ENCODE measurements at regions not wholly inside any gene's neighbourhood (a gene's known extent, or its start where the extent isn't known, plus 50 kb on each side); places are given as distances from the start of the nearest gene placed in this dataset.
"Not testable (repeated sequence)": the region's sequence is repeated elsewhere in the genome, so short reads cannot be mapped to it uniquely, and the experiment has no call there.

DNA sequence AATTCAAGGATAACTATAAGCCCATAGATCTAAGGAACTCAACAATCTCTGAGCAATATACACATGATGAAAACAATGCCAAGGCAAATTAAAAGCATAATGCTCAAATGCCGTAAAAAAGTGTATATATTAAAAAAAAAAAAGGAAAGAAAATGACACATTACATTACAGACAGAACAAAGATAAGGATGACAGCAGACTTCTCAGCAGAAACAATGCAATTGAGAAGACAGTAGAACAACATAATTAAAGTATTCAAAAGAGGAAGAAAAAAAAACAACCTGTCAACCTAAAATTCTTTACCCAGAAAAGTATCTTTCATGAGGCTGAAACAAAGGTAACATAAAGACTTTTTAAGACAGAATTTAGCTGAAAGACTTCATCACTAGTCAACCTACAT is 591.7 kb downstream of the ZNF608 start:
- DNase-seq = no peak

DNA sequence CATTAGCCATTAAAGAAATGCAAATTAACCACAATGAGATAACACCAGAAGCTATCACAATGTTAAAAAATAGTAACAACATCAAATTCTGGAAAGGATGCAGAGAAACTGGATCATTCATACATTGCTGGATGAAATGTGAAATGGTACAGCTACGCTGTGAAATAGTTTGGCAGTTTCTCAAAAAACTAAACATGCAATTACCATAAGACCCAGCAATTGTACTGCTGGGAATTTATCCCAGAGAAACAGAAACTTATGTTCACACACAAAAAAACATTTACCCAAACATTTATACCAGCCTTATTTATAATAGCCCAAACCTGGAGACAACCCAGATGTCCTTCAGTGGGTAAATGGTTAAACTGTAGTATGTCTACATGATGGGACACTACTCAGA is 592.9 kb downstream of the ZNF608 start:
- DNase-seq = no peak

GRCh38 chr5:124148574-124148973 is 597.9 kb downstream of the ZNF608 start:
- DNase-seq = no peak

DNA sequence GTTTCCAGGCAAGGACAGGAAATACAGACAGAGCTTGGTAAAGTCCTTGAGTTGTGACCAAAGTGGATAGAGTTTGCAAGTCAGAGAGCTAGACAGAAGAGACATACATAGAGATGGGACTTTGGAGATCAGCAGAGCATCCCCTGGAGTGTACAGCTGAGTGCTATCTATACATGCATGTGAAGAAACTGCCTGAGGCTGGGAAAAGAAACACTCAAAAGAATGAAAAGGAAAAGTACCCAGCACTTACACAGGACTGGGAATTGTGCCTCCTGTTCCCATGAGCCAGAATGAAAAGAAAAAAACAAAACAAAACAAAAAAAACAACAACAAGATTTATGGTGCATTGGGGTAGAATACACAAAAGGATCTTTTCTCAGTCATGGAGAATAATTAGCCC is 606.4 kb downstream of the ZNF608 start:
- DNase-seq = no peak

GRCh38 chr5:124139477-124139876 is 607.0 kb downstream of the ZNF608 start:
- DNase-seq = no peak

DNA sequence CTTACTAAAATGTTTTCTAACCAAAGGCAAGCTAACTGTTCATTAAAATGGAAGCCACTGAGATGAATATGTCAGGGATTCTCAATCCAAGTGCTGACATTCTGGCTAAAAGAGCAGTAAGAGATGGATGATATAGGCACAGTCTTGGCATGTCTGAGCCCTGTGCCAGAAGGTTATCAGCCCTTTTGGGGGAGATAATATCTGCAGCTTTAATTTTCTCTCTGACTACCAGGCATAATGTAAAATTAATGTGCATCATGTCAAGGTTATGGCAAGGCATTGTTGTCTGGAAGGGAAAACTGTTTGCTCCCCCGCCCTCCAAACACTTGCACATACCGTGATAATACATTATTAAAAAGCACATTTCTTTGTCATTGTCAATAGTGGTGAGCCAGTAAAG is 609.8 kb downstream of the ZNF608 start:
- no peak for DNase-seq

DNA sequence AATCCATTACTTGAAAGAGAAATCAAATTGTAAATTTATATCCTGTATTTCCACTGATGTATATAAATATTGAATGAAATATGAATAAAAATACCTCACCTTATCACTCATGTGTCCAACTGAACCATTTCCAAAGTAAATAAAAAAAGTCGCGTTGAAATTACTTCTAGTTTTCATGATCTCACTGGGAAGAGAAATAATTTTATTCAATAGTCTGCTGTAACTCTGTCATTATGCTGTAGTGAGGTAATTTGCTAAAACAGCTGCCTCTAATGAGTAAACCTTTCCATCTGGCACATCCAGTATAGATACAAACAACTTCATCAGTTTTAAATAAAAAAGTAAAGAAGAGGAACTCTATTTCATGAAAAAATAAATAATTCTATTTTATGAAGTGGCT is 611.5 kb downstream of the ZNF608 start:
- DNase-seq = no peak

DNA sequence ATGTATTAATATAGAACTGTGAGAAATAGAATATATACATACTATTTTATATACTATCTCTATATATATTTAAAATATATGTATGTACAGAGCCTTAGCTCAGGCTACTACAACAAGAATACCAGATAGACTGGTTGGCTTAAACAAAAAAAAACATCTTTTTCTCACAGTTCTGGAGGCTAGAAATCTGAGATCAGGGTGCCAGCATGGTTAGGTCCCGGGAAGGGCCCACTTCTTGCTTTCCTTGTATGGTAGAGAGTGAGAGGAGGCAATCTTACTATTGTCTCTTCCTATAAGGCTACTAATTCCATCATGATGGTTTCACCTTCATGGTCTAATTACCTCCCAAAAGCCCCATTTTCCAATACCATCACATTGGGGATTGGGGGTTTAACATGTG is 613.0 kb downstream of the ZNF608 start:
- DNase-seq = no peak

- no peak for DNase-seq
Measured at GRCh38 chr5:124132843-124133242, 613.6 kb downstream of the ZNF608 start.

- no peak for DNase-seq
Measured at GRCh38 chr5:124131466-124131865, 615.0 kb downstream of the ZNF608 start.

DNA sequence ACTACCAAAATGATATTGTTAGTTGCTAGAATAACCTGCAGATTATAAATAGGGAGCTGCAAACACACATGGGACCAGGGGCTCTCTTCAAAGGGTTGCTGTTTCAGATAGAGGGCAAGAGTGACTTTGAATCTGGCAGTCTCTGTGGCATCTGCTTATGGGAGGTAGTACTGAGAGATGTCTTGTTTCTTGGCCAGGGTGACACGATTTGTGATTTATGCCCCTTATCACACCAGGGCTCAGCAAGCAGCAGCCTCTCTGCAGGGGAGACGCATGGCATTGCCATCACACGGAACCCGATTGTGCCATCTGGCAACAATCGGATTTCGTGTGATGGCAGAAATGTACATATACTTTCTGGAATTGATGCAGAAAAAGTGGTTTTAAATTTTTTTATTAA is 615.6 kb downstream of the ZNF608 start:
- no peak for DNase-seq

- no peak for DNase-seq
Measured at GRCh38 chr5:124128867-124129266, 616.9 kb downstream of the CSNK1G3 start.

DNA sequence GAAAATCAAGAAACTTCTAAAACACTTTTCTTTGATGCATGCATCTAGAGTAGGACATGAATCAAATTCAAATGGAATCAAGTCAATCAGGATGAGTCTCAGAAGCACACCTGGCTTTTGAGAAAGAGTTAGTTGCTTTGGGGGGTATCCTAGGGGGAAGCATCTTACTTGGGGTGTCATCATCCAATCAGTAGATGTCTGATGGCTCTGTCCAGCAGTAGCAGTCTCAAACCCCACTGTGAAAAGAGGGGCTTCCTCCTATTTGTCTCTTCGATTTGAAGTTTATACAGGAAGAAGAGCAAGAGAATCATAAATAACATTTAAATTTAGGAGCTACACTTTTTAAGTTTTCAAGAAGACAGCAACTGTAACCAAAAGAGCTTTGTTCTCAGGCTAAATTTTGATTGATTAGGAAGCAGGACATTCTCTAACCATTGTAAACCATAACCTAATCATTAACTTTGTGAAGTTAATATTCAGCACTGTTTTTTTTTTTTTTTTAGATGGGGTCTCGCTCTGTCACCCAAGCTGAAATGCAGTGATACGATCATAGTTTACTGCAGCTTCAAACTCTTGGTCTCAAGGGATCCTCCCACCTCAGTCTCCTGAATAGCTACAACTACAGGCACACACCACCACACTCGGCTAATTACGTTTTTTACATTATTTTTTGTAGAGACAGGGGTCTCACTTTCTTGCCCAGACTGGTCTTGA is 614.7 kb downstream of the CSNK1G3 start:
- no peak for DNase-seq

GRCh38 chr5:124124711-124125229 is 612.8 kb downstream of the CSNK1G3 start:
- DNase-seq = no peak

DNA sequence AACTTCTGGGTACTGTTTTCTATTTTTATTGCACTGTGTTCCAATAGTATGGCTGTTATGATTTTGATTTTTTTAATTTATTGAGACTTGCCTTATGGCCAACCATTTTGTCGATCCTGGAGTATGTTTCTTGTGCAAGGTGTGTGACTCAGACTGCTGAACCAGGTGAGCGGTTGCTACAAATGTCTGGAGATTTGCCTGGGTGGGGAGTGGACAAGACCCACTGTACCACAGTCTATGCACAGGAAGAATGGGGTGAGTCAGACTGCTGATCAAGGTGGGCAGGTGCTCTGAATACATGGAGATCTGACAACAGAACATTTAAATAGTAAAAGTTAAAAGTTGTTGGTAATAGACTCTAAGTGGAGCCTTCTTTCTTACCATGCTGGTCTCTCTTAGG is 609.2 kb downstream of the CSNK1G3 start:
- DNase-seq = no peak

GRCh38 chr5:124114911-124115310 is 602.9 kb downstream of the CSNK1G3 start:
- DNase-seq = no peak

- no peak for DNase-seq
Measured at GRCh38 chr5:124111886-124112285, 599.9 kb downstream of the CSNK1G3 start.

DNA sequence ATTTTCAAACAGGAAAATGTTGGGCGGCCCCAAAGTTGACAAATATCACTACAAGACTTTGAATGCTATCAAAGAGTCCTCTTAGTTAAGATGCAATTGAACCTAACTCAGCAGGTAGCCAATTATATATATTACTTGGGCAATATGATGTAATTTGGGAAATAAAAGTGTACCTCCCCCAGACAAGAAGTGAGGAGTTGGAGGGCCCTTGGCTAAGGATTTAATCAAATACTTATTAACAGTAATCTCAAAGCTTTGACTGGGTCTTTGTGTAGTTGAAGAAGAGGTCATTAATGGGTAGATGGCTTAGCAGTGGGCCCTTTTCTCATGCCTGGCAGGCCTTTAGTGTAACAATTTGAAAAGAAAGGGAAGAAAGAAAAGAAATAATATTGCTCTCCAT is 599.0 kb downstream of the CSNK1G3 start:
- no peak for DNase-seq

DNA sequence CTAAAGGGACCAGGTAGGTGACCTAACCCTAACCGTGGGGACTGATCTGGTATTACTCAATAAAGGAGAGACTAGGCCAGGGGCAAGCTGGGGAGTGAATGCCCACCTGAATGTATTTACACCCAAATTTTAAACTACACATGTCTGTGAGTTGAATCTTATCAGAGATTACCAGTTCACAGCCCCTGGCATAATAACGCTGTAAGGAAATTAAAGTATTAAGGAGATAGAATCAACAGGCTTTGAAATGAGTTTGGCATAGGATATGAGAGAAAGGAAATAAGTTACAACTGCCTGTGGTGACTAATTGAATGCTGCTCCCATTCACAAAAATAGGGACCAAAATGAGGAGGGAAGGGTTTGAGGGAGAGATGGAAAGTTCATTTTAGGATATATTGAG is 593.3 kb downstream of the CSNK1G3 start:
- no peak for DNase-seq

- no peak for DNase-seq
Measured at GRCh38 chr5:124104821-124105220, 592.8 kb downstream of the CSNK1G3 start.

DNA sequence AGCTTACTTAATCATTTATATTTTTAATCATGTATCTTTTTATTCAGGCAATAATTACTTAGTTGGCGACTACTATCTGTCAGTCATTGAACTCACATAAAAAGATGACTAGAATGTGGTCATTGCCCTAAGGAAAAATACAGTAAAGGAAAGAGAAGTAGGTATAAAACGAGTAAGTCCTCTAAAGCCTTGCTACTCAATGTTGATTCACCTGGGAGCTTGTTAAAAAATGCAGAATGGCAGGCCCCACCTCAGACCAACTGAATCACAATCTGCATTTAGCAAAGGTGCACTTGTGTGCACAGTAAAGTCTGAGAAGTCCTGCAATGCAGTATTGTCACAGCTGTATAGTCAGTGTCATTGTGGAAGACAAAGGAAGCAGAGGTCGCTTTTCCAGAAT is 592.4 kb downstream of the CSNK1G3 start:
- DNase-seq = no peak

GRCh38 chr5:124103671-124104070 is 591.7 kb downstream of the CSNK1G3 start:
- DNase-seq = no peak

- DNase-seq = not testable (repeated sequence)
Measured at GRCh38 chr5:124103056-124103455, 591.1 kb downstream of the CSNK1G3 start.

DNA sequence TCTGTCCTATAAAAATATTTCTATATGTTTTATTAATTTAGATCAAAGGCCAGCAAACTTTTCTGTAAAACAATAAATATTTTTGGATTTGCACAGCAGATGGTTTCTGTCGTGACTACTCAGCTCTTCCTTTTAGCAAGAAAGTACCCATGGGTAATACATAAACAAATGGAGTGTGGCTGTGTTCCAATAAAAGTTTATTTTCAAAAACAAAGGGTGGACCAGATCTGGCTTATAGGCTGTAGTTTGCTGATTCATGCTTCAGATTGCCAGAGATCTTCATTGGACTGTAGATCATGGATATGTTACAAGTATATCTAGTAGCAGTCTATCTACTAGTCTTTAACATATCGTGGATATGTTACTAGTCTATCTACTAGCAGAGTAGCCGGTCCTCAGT is 590.5 kb downstream of the CSNK1G3 start:
- no peak for DNase-seq

GRCh38 chr5:124093658-124094057 is 581.7 kb downstream of the CSNK1G3 start:
- DNase-seq = no peak

Measured in NCI-H345 (cell line).